GM19438 (cell line): ENCODE measurements at regions not wholly inside any gene's neighbourhood (a gene's known extent, or its start where the extent isn't known, plus 50 kb on each side); places are given as distances from the start of the nearest gene placed in this dataset.

Experiments used
- ATAC-seq: cut with Tn5 transposase; IDR thresholded peaks from one replicate; pipeline ENCODE4 v1.9.1; 2021; ENCODE audit warnings: low read depth; ENCODE audit not compliant: unreplicated experiment

- ATAC-seq = no peak
Measured at GRCh38 chr12:18897823-18898222, 159.9 kb downstream of the CAPZA3 start.

DNA sequence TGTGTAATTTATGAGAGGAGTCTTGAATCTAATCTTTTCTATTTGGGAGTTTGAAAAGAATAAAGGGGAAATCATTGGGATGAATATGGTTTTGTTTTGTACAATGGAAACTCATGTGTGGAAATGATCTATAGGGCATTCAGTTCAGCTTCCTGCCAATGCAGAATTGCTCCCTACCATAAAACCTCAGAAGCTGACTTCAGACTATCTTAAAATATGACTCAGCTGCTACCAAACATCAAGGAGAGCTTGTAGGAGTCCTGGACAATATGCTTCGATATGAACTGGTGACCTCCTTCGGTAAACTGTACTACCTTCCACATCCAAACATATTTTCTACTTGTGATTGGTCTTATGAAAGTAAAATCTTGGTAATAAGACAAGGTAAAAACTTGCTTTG lies 160.6 kb downstream of the CAPZA3 start:
- no peak for ATAC-seq

DNA sequence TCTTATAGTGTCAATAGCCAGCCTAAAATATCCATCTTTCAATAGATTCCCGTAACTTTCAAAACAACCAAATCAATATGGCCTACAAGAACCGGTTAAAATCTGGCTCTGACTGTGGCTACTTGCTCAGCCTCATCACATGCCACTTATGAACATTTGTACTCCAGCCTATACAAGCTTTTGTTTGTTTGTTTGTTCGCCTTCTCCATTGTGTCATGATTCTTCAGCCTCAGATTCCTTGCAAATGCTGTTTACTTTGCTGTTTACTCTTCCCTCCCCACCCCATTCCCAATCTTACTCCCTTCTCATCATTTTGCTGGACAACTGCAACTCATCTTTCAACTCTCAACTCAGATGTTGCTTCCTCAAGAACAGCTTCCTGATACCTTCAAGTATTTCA lies 161.2 kb downstream of the CAPZA3 start:
- ATAC-seq = no peak

GRCh38 chr12:18899678-18900317 lies 161.9 kb downstream of the CAPZA3 start:
- no peak for ATAC-seq

GRCh38 chr12:18905134-18905533 lies 167.2 kb downstream of the CAPZA3 start:
- ATAC-seq = no peak

DNA sequence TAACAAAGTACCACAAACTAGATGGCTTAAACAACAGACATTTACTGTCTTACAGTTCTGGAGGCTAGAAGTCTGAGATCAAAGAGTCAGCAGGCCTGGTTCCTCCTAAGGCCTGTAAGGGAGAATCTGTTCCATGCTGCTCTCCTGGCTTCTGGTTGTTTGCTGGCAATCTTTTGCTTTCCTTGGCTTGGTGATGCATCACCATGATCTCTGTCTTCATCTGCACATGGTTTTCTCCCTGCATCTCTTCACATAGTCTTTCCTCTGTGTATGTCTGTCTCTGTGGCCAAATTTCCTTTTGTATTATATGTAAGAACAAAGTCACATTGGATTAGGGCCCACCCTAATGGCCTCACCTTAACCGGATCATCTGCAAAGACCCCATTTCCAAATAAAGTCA lies 168.5 kb downstream of the CAPZA3 start:
- ATAC-seq = no peak

GRCh38 chr12:18907127-18907526 lies 169.2 kb downstream of the CAPZA3 start:
- ATAC-seq = no peak

DNA sequence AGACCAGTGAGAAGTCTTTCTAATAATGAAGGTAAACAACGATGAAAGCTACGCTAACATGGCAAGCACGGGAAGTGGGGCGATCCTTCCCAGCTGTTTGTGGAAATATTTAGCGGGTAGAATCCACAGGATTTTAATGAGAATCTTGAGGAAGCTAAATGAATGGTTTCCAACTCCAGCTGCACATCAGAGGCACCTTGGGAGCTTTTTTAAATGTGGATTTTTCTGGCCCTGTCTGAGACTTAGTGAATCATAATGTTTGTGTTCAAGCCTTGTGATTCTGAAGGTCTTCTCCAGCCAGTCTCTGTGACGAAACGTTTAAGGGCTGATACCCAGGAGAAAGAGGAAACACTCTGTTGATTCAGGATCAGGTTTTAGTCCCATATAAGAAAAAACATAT lies 169.8 kb downstream of the CAPZA3 start:
- ATAC-seq = no peak

- no peak for ATAC-seq
Measured at GRCh38 chr12:18908191-18908590, 170.3 kb downstream of the CAPZA3 start.

- ATAC-seq = no peak
Measured at GRCh38 chr12:18919871-18920511, 182.1 kb downstream of the CAPZA3 start.

- no peak for ATAC-seq
Measured at GRCh38 chr12:18922851-18923250, 184.9 kb downstream of the CAPZA3 start.

GRCh38 chr12:18923721-18924120 lies 185.8 kb downstream of the CAPZA3 start:
- ATAC-seq = no peak

- no peak for ATAC-seq
Measured at GRCh38 chr12:18926188-18926587, 188.3 kb downstream of the CAPZA3 start.

DNA sequence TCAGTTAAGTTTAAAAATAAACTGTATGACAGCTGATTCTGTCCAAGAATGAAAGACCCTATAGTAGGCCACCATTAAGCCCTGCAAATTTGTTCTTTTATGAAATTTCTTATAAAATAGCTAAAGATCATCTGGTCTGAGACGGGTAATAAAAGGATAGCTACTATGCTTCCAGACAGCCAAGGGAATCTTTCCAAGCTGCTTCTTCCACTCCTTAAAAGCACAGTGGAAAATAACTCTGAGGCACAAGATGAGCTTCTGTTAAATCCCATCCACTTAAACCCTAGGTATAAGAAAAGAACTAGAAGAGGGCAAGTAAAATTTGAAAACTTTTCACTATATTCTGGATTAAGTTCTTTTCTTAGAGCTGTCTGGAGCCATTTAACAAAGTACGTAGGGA lies 194.3 kb downstream of the CAPZA3 start:
- ATAC-seq = no peak

GRCh38 chr12:18932715-18933114 lies 194.8 kb downstream of the CAPZA3 start:
- ATAC-seq = no peak

GRCh38 chr12:18935371-18935965 lies 194.1 kb upstream of the PLEKHA5 start:
- no peak for ATAC-seq

- ATAC-seq = no peak
Measured at GRCh38 chr12:18939051-18939450, 190.5 kb upstream of the PLEKHA5 start.

DNA sequence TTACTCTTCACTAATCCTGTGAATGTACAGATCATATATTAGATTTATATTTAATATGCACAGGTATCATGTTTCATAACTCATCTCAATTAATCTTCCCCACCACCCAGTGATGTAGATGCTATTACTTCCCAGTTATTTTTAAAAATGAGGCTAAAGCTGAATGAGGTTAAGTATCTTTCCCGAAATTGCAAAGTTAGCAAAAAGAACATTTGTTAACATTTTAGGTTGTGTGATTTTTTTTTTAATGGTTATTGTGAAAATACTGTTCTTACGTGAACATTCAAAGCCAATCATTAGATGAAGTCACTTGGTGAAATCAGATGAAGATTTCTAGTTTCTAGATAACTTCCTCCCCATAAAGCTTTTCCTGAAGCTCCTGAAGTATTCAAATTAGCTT lies 186.9 kb upstream of the PLEKHA5 start:
- ATAC-seq = no peak

DNA sequence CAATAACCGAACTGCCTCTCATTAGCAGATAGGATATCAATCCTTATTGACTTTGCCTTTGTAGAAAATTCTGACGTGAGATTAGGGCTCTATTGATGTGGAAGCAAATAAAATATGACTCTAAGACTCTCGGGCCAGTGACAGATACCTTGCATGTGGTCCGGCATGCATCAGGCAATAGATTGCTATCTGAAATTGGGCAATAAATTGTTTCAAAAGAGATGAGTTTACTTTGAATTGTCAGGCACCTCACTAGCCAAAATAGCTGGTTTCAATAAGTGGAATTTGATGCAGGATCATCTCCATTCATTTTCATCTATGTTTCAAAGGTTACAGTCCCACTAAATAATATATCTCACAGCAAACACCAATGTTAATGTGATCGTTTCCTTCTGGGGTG lies 186.3 kb upstream of the PLEKHA5 start:
- no peak for ATAC-seq

- no peak for ATAC-seq
Measured at GRCh38 chr12:18946106-18946505, 183.4 kb upstream of the PLEKHA5 start.

DNA sequence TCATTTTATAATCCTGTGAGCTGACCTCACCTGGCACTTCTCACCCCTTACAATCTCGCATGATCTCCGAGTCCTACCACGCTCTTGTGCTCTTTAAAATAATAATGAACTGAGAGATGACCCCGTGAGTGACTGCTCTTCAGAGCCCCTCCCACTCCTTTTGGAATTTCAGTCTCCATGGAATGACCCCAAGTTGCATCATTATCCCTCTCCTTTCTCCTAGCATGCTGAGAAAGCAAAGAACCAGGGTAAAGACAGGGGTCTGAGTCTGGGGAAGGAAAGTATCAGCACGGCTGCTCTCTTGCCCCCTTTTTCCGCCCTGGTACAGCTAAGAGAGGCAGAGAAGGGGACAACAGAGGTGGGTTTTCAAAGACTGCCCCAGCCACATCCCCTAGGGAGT lies 178.3 kb upstream of the PLEKHA5 start:
- no peak for ATAC-seq

- ATAC-seq = no peak
Measured at GRCh38 chr12:18953505-18953904, 176.0 kb upstream of the PLEKHA5 start.
